ENCODE measurements at regions not wholly inside any gene's neighbourhood (a gene's known extent, or its start where the extent isn't known, plus 50 kb on each side); places are given as distances from the start of the nearest gene placed in this dataset.
A peak's percentile ranks its signal among the peaks of the same experiment; 100 is the strongest.
"Not testable (repeated sequence)": the region's sequence is repeated elsewhere in the genome, so short reads cannot be mapped to it uniquely, and the experiment has no call there.

- DNase-seq (ENCODE audit: low read depth) = peak; percentile 7
- H3K4me3 ChIP-seq (ENCODE audit: low read depth, low read length) = not testable (repeated sequence)
- TF ChIP-seq, protein P1, sequence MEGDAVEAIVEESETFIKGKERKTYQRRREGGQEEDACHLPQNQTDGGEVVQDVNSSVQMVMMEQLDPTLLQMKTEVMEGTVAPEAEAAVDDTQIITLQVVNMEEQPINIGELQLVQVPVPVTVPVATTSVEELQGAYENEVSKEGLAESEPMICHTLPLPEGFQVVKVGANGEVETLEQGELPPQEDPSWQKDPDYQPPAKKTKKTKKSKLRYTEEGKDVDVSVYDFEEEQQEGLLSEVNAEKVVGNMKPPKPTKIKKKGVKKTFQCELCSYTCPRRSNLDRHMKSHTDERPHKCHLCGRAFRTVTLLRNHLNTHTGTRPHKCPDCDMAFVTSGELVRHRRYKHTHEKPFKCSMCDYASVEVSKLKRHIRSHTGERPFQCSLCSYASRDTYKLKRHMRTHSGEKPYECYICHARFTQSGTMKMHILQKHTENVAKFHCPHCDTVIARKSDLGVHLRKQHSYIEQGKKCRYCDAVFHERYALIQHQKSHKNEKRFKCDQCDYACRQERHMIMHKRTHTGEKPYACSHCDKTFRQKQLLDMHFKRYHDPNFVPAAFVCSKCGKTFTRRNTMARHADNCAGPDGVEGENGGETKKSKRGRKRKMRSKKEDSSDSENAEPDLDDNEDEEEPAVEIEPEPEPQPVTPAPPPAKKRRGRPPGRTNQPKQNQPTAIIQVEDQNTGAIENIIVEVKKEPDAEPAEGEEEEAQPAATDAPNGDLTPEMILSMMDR (conservative IDR thresholded peaks at IDR 0.05; ENCODE audit: low read depth, low read length) = peak; percentile 64
Observed at GRCh38 chr16:15219679-15220615, 125.9 kb upstream of the RRN3 start.

GRCh38 chr16:15218856-15219500 lies 124.9 kb upstream of the RRN3 start:
- not testable (repeated sequence) for DNase-seq (ENCODE audit: low read depth)

GRCh38 chr16:15207202-15207981 lies 113.3 kb upstream of the RRN3 start:
- H3K4me3 ChIP-seq (ENCODE audit: low read depth, low read length) = not testable (repeated sequence)
- DNase-seq (ENCODE audit: low read depth) = peak; percentile 26

More at GRCh38 chr16:15218856-15219500, 124.9 kb upstream of the RRN3 start:
- H3K4me3 ChIP-seq (ENCODE audit: low read depth, low read length) = not testable (repeated sequence)

DNA sequence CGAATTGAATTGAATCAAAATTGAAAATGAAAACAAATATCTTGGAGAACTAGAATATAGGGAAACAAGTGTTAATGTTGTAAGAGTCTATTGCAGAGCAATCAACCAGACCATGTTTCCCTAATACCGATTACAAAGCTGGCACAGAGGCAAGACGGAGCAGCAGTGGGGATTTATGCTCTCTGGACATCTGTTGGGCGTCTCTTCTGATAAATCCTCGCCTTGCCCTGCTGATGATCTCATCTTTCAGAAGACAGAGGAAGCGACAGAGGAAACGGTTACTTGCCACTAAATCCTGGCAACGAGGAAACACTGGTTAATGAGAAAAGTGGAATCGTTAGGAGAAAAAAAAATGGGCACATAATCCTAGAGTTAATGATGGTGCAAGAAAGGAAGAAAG lies 112.4 kb upstream of the RRN3 start:
- not testable (repeated sequence) for DNase-seq (ENCODE audit: low read depth); H3K4me3 ChIP-seq (ENCODE audit: low read depth, low read length)

- H3K4me3 ChIP-seq (ENCODE audit: low read depth, low read length); DNase-seq (ENCODE audit: low read depth): not testable (repeated sequence)
Observed at GRCh38 chr16:15205939-15206338, 111.9 kb upstream of the RRN3 start.

DNA sequence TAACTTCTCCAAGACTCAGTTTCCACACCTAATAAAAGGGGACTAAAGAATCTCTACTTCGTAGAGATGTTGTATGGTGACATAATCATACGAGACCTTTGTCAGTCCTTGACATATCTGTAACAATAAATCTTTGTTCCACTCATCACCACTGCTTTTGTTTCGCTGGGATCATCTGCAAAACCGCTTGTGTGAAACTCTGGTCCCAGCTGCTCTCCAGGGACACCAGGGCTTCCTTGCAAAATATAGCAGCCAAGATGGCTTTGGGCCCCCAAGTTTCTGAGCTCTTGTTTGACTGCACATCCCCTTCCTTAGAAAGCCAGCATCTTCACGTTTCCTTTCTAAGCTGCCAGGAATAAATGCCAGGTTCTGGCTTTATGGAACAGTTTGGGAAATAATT lies 110.5 kb upstream of the RRN3 start:
- not testable (repeated sequence) for H3K4me3 ChIP-seq (ENCODE audit: low read depth, low read length); DNase-seq (ENCODE audit: low read depth)

GRCh38 chr16:15192813-15193212 lies 98.7 kb upstream of the RRN3 start:
- not testable (repeated sequence) for H3K4me3 ChIP-seq (ENCODE audit: low read depth, low read length)
- peak; percentile 22 for DNase-seq (ENCODE audit: low read depth)

- DNase-seq (ENCODE audit: low read depth) = not testable (repeated sequence)
Observed at GRCh38 chr16:15192197-15192596, 98.1 kb upstream of the RRN3 start.

DNA sequence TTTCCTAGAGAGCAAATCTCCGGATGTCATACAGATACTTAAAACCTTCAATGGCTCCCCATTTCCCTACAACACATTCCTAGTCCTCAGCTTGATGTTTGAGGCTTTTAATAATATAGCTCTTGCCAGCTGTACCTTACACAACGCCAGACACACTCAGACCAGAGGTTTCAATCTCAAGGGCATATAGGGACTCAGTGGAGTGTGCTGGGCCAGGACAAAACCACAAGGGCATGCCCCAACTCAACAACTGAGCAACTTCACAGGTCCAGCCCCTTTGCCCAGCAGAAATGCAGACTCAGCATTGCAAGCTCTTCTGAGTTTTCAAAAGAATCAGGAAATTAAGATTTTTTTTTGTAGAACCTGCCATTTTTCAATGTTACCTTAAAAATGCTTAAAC lies 95.4 kb upstream of the RRN3 start:
- not testable (repeated sequence) for H3K4me3 ChIP-seq (ENCODE audit: low read depth, low read length); DNase-seq (ENCODE audit: low read depth)

More at GRCh38 chr16:15192197-15192596, 98.1 kb upstream of the RRN3 start:
- H3K4me3 ChIP-seq (ENCODE audit: low read depth, low read length) = not testable (repeated sequence)
